ENCODE measurements at regions not wholly inside any gene's neighbourhood (a gene's known extent, or its start where the extent isn't known, plus 50 kb on each side); places are given as distances from the start of the nearest gene placed in this dataset.

DNA sequence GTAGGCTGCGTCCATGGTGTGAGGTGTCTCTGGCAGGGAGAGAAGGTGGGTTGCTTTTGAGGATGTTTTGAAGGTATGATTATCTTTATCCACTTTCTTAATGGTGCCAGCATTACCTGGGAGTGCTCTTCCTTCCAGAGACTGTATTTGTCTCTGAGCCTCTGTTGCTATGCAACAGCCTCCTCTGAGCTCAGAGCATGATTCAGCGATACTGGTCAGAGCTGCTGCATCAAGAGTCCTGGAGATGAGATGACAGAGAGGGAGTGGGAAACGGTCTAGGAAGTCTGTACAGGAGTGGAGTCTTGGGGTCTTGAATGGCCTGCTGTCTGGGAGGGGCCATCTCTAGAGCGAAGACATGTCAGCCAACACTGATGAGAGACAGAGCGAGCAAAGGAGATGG, 104.4 kb upstream of the RAB40AL start:
- TF ChIP-seq EZH2 (IDR thresholded peaks at IDR 0.05; ENCODE audit: insufficient read depth, poor library complexity, severe bottlenecking) (no peak), EZH2phosphoT487 (IDR thresholded peaks at IDR 0.05; ENCODE audit: insufficient read depth, low read depth) (no peak)

Data from GM23248 (cell line).